ENCODE measurements at regions not wholly inside any gene's neighbourhood (a gene's known extent, or its start where the extent isn't known, plus 50 kb on each side); places are given as distances from the start of the nearest gene placed in this dataset.
"Not testable (repeated sequence)": the region's sequence is repeated elsewhere in the genome, so short reads cannot be mapped to it uniquely, and the experiment has no call there.

DNA sequence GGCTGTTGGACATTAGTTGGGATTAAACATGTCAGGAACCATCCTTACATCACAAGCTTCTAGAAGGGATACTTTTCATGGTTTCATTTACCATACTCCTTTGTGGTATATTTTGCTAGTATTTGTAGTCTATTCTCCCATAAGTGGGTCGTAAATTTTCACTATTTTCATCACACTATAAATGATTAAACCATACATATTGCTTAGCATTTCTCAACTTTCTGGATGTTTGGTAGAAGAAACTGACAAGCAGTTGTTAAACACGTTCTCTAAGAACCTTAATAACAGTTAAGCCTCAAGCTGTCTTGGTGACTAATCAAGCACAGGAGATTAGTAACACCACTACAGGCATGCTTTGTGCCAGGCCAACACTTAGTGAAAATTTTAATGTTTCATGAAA, 375.5 kb downstream of the NAF1 start:
- H3K36me3 Mint-ChIP-seq (ENCODE audit: low read depth): no peaks in the 10 kb centered on the region
- H3K4me3 Mint-ChIP-seq: no peak overlapping the region
- DNase-seq (ENCODE audit: low spot score): no peak
- no peak overlapping the region for H3K27ac Mint-ChIP-seq
- H3K4me1 Mint-ChIP-seq (ENCODE audit: low read depth): no peaks in the 10 kb centered on the region
- no peaks in the 10 kb centered on the region for H3K9me3 Mint-ChIP-seq
- no peaks in the 10 kb centered on the region for H3K27me3 Mint-ChIP-seq (ENCODE audit: low read depth)

DNA sequence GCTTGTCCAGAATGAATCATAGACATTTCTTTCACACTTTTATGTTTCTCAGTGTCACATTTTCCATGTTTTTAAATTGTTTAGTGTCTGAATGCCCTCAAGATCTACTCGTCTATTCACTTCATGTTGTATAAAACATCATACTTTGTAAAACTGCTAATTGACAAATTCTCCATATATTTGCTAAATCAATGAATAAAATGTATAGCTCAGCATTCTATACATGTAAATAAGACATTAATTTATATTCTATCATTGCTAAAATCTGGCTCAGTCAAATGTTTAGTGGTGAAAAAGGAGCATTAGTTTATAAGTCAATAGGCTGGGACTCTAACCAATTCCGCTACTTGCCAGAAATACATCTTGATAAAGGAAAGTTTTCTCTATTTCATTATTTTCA, 379.6 kb downstream of the NAF1 start:
- Mint-ChIP-seq H3K9me3 (no peaks in the 10 kb centered on the region), H3K27ac (no peak overlapping the region), H3K4me3 (no peak overlapping the region), H3K27me3 (ENCODE audit: low read depth) (no peaks in the 10 kb centered on the region), H3K36me3 (ENCODE audit: low read depth) (no peaks in the 10 kb centered on the region), H3K4me1 (ENCODE audit: low read depth) (no peaks in the 10 kb centered on the region)
- DNase-seq (ENCODE audit: low spot score): no peak

DNA sequence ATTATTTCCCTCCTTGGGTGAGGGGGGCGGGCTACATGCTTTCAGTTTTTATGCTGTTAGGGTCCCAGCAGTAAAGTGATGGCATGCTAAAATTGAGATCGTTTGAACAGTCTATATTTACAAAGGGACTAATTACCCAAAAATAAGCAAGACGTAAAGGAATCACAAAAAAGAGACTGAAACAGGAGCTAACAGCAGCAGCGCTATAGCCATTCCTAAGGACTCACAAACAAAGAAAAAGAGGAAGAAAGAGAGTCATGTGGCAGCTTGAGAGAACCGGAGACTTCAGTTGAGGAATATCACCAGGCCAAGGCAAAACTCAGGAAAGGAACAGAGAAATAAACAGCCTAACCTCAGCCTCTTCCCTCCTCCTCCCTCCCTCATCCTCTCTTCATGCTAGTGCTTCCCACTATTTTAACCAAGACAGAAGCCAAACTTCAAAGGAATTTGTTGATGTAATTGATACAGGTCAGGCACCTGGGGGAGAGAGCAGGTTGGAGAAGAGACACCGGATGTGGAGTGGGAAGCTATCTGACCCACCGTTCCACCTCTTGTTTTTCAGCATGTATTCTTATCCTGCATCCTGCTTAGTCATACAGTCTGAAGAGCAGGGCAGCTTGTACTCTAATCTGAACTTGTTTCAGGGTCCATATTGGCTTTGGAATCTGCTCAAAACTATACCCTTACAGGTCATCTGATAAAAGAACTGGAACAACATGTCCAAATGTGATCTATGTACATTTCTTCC, 383.7 kb downstream of the NAF1 start:
- H3K9me3 Mint-ChIP-seq: no peaks in the 10 kb centered on the region
- no peaks in the 10 kb centered on the region for H3K4me1 Mint-ChIP-seq (ENCODE audit: low read depth)

DNA sequence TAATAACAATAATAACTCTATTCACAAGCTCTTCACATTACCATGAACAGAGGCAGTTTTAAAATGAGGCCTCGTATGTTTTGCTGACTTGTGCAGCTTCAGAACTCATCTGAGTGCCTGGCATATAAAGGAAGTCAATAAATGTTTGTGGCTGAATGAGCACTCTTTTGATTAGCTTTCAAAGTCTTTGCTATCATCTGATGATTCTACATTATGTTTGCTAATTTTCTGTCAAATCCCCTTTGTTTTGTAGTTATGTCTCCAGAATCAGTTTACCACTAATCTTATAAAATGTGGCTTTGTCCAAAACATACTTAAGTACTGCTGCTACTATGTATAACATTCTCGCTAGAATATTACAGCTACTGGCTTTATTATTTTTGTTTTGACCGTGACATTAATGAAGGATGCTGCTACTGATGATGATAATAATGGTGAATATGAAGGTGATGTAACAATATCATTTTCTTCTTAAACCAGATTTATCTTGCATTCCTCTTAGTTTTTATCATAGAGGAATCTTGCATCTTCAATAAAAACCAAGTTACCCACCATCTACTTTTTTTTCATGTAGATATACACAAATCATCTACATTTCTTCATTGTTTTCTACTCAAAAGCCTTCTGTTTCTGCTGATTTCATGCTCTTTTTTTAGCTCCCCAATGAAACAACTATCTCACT, 384.5 kb downstream of the NAF1 start:
- H3K27me3 Mint-ChIP-seq (ENCODE audit: low read depth): no peaks in the 10 kb centered on the region
- no peak for DNase-seq (ENCODE audit: low spot score)
- H3K4me3 Mint-ChIP-seq: no peak overlapping the region
- no peaks in the 10 kb centered on the region for H3K4me1 Mint-ChIP-seq (ENCODE audit: low read depth)
- H3K36me3 Mint-ChIP-seq (ENCODE audit: low read depth): no peaks in the 10 kb centered on the region
- H3K27ac Mint-ChIP-seq: no peak overlapping the region
- no peaks in the 10 kb centered on the region for H3K9me3 Mint-ChIP-seq

More for the DNA sequence above, 383.7 kb downstream of the NAF1 start:
- Mint-ChIP-seq H3K27me3 (ENCODE audit: low read depth) (no peaks in the 10 kb centered on the region), H3K27ac (no peak overlapping the region), H3K4me3 (no peak overlapping the region), H3K36me3 (ENCODE audit: low read depth) (no peaks in the 10 kb centered on the region)
- DNase-seq (ENCODE audit: low spot score): no peak

DNA sequence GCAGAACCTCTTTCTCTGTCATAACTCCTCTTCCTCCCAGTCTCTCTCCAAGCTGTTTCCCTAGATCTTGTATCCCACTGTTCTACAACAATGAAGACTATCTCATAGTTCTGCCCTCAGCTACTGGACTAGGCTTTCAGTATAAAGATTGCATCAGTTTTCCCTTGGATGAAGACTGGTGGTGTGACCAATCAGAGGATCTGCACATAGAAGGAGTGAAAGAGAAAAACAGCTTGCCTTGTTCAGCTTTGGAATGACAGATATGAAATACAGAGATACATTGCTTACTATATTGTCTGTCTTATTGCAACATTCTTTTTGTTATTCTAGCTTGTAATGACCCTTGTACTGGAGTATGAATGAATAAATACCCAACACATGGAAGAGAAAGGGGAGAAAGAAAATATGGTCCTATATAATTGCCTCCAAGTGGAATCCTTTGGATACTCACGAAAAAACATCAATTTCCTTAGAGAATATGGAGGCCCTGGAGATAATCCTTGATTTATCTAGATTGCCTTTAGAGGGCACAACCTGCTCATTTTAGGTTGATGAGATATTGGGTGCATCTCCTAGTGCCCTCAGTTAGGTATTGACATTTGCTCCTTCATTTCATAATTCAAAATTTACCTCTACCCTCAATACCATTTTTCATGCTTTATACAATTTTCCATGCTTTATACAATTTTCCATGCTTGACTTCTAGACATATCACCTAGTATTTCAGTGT, 395.8 kb downstream of the NAF1 start:
- no peak for DNase-seq (ENCODE audit: low spot score)
- Mint-ChIP-seq H3K9me3 (no peaks in the 10 kb centered on the region), H3K4me3 (no peak overlapping the region), H3K27me3 (ENCODE audit: low read depth) (no peaks in the 10 kb centered on the region), H3K4me1 (ENCODE audit: low read depth) (no peaks in the 10 kb centered on the region), H3K36me3 (ENCODE audit: low read depth) (no peaks in the 10 kb centered on the region), H3K27ac (no peak overlapping the region)

DNA sequence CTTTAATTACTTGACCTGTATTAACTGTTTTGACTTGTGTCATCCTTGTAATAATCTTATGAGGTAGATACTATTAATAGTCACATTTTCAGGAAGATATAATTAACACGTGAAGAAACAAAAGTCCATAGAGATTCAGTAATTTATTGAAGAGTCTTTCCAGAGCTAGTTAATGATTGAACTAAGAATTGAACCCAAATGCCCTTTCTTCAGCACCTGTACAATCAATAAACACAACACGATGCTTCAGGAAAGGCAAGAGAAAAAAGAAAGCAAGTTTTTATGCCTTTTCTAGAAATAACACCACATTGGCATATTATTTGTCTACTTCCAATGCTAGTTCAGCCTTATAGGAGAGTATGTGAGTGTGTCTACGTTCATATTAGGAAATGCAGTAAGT, 399.6 kb downstream of the NAF1 start:
- H3K4me1 Mint-ChIP-seq (ENCODE audit: low read depth): no peaks in the 10 kb centered on the region
- no peak for DNase-seq (ENCODE audit: low spot score)
- no peak overlapping the region for H3K4me3 Mint-ChIP-seq
- H3K36me3 Mint-ChIP-seq (ENCODE audit: low read depth): no peaks in the 10 kb centered on the region
- H3K9me3 Mint-ChIP-seq: no peaks in the 10 kb centered on the region
- no peaks in the 10 kb centered on the region for H3K27me3 Mint-ChIP-seq (ENCODE audit: low read depth)
- no peak overlapping the region for H3K27ac Mint-ChIP-seq

DNA sequence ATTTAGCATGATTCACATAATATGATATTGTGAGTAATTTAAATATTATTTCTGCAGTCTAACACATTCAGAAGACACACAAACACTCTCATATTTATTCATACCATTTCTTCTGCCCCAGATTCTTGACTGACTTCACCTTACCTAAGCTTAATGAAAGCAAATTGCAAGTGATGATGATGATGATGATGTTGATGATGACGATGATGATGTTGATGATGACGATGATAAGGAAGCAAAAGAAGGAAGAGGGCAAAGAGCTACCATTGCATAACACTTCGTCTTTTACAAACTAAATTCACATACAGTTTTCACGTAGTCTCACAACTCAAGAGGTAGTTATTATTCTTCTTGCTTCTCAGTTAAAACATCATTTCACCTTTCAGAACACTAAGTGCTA, 404.7 kb downstream of the NAF1 start:
- DNase-seq (ENCODE audit: low spot score): no peak
- H3K4me3 Mint-ChIP-seq: no peak overlapping the region
- no peaks in the 10 kb centered on the region for H3K36me3 Mint-ChIP-seq (ENCODE audit: low read depth)
- H3K4me1 Mint-ChIP-seq (ENCODE audit: low read depth): no peaks in the 10 kb centered on the region
- no peaks in the 10 kb centered on the region for H3K9me3 Mint-ChIP-seq
- no peak overlapping the region for H3K27ac Mint-ChIP-seq
- H3K27me3 Mint-ChIP-seq (ENCODE audit: low read depth): no peaks in the 10 kb centered on the region

DNA sequence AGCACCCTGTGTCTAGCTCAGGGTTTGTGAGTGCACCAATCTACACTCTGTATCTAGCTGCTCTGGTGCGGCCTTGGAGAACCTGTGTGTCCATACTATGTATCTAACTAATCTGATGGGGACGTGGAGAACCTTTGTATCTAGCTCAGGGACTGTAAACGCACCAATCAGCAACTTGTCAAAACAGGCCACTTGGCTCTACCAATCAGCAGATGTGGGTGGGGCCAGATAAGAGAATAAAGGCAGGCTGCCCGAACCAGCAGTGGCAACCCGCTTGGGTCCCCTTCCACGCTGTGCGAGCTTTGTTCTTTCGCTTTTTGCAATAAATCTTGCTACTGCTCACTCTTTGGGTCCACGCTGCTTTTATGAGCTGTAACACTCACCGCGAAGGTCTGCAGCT, 426.5 kb downstream of the NAF1 start:
- H3K27me3 Mint-ChIP-seq (ENCODE audit: low read depth); H3K9me3 Mint-ChIP-seq; H3K36me3 Mint-ChIP-seq (ENCODE audit: low read depth): not testable (repeated sequence)

DNA sequence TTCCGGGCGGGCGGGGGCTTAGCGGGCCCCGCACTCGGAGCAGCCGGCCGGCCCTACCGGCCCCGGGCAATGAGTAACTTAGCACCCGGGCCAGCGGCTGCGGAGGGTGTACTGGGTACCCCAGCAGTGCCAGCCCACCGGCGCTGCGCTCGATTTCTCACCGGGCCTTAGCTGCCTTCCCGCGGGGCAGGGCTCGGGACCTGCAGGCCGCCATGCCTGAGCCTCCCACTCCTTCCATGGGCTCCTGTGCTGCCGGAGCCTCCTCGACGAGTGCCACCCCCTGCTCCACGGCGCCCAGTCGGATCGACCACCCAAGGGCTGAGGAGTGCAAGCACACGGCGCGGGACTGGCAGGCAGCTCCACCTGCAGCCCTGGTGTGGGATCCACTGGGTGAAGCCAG, 427.1 kb downstream of the NAF1 start:
- not testable (repeated sequence) for H3K4me3 Mint-ChIP-seq; H3K9me3 Mint-ChIP-seq; H3K4me1 Mint-ChIP-seq (ENCODE audit: low read depth); H3K27ac Mint-ChIP-seq; H3K36me3 Mint-ChIP-seq (ENCODE audit: low read depth); H3K27me3 Mint-ChIP-seq (ENCODE audit: low read depth); DNase-seq (ENCODE audit: low spot score)

More for the DNA sequence above, 426.5 kb downstream of the NAF1 start:
- not testable (repeated sequence) for H3K4me3 Mint-ChIP-seq; H3K27ac Mint-ChIP-seq; H3K4me1 Mint-ChIP-seq (ENCODE audit: low read depth); DNase-seq (ENCODE audit: low spot score)

DNA sequence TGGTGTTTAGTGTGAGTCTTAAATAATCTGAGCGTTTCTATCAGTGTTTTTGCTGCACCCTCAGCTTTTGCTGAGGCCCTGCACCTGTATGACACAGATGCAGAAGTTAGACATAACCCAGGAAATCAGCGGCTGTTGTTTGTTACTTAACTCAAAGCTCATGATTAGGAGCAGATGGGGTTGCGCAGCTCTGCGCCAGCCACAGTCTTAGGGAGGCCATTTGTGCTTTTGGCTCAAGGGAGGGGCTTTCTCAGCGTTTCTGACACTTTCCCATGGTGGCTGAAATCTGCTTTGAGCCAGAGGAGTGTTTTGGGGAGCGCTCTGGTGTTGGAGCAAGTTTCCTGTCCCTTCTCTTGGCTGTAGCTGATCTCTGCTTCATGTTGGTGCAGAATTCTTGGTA, 433.8 kb downstream of the NAF1 start:
- Mint-ChIP-seq H3K27me3 (ENCODE audit: low read depth) (no peaks in the 10 kb centered on the region), H3K27ac (no peak overlapping the region), H3K4me3 (no peak overlapping the region), H3K4me1 (ENCODE audit: low read depth) (no peaks in the 10 kb centered on the region), H3K36me3 (ENCODE audit: low read depth) (no peaks in the 10 kb centered on the region), H3K9me3 (no peaks in the 10 kb centered on the region)
- no peak for DNase-seq (ENCODE audit: low spot score)

DNA sequence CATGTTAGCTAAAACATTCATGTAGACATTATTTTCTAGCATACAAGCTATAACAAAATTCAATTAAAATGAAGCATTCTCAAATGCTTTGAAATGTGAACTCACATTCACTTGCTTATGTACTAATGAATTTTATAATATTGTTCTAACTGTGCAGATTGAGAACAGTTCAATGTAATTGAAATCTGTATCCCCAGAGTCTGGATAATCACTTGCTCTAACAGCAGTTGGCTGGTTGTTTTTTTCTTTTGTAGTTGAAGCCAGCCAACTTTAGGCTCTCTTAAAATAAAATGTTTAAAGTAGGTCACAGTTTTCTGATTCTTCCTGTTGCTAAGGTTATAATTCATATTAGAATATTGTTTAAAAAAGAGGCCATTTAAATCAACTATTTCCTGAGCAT, 438.9 kb downstream of the NAF1 start:
- Mint-ChIP-seq H3K4me3 (no peak overlapping the region), H3K4me1 (ENCODE audit: low read depth) (no peaks in the 10 kb centered on the region), H3K27ac (no peak overlapping the region), H3K36me3 (ENCODE audit: low read depth) (no peaks in the 10 kb centered on the region), H3K9me3 (no peaks in the 10 kb centered on the region), H3K27me3 (ENCODE audit: low read depth) (no peaks in the 10 kb centered on the region)
- no peak for DNase-seq (ENCODE audit: low spot score)

DNA sequence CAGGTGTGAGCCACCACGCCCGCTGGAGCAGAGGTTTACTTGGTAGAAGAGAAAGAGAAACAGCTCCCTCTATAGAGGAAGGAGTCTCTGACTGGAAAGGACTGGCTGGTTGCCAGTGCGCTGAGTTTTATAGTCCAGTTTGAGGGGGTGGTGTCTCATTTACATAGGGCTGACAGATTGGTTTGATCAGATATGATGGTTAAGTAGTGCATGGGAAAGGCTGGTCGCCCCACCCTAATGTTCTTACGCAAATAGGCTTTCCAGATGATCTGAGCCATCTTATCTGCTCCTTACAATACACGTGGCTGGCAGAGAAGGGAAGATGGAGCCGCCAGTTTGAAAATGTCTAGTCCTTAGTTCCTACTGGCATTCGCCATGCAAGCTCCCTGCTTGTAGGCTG, 439.5 kb downstream of the NAF1 start:
- H3K9me3 Mint-ChIP-seq: no peaks in the 10 kb centered on the region
- H3K4me3 Mint-ChIP-seq: no peak overlapping the region
- H3K27ac Mint-ChIP-seq: no peak overlapping the region
- H3K27me3 Mint-ChIP-seq (ENCODE audit: low read depth): no peaks in the 10 kb centered on the region
- no peaks in the 10 kb centered on the region for H3K4me1 Mint-ChIP-seq (ENCODE audit: low read depth)
- H3K36me3 Mint-ChIP-seq (ENCODE audit: low read depth): no peaks in the 10 kb centered on the region
- DNase-seq (ENCODE audit: low spot score): no peak

DNA sequence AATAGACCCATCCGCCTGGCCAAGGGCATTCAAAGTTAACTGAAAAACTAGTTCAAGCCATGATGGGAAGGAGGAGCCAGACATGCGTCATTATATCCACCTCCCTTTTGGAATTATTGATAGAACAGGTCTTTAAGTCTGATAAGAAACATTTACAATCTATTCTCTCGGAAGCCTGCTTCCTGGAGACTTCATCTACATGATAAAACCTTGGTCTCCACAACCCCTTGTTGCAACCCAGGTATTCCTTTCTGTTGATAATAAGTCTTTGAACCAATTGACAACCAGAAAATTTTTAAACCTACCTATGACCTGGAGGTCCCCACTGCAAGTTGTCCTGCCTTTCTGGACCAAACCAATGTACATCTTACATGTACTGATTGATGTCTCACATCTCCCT, 451.3 kb downstream of the NAF1 start:
- H3K27me3 Mint-ChIP-seq (ENCODE audit: low read depth): no peaks in the 10 kb centered on the region

DNA sequence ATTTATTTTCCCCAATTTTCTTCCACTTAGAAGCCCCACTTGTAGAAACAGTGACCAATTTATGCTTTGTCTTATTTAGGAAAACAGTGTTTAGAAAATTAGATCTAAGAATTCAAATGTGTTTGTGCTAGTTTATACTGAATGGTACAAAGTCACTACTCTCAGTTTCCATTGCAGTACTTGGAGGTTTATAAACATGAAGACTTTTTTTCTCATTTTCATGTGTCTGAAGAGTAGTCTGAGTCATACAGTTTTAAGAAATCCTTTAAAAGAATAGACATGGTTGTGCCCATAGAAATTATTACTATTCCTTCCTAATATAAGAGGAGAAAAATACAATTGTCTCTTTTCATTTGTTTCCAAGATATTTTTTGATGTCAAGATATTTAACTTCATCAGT, 458.7 kb downstream of the NAF1 start:
- DNase-seq (ENCODE audit: low spot score): no peak
- no peak overlapping the region for H3K27ac Mint-ChIP-seq
- H3K9me3 Mint-ChIP-seq: no peaks in the 10 kb centered on the region
- H3K4me1 Mint-ChIP-seq (ENCODE audit: low read depth): no peaks in the 10 kb centered on the region
- H3K4me3 Mint-ChIP-seq: no peak overlapping the region
- no peaks in the 10 kb centered on the region for H3K36me3 Mint-ChIP-seq (ENCODE audit: low read depth)
- H3K27me3 Mint-ChIP-seq (ENCODE audit: low read depth): no peaks in the 10 kb centered on the region

More for the DNA sequence above, 451.3 kb downstream of the NAF1 start:
- Mint-ChIP-seq H3K27ac (no peak overlapping the region), H3K4me1 (ENCODE audit: low read depth) (no peaks in the 10 kb centered on the region), H3K4me3 (no peak overlapping the region), H3K9me3 (peaks cover 8% of the 10 kb centered on the region), H3K36me3 (ENCODE audit: low read depth) (no peaks in the 10 kb centered on the region)
- DNase-seq (ENCODE audit: low spot score): no peak
